GM13977 (cell line): ENCODE measurements at regions not wholly inside any gene's neighbourhood (a gene's known extent, or its start where the extent isn't known, plus 50 kb on each side); places are given as distances from the start of the nearest gene placed in this dataset.

Source experiments
- DNase-seq: peaks from one replicate; pipeline ENCODE4 v3.0.0; 2012; ENCODE audit warnings: low spot score
- in situ Hi-C: fragments of 300-500 bp; cut with MboI; formaldehyde crosslinking; loops from one replicate; pipeline ENCODE4 v1.12.0; 2022; ENCODE audit warnings: low sequenced_read_pairs, low pct_unique_long_range_greater_than_20kb, mixed read lengths, inconsistent platforms; ENCODE audit not compliant: unreplicated experiment
- TF ChIP-seq, protein P1 (sequence below): IDR thresholded peaks from 2 replicates; pipeline ENCODE4 v1.5.1; 2012; ENCODE audit warnings: mild to moderate bottlenecking, control low read depth; ENCODE audit not compliant: insufficient read depth; ENCODE audit errors: extremely low read depth, missing control alignments

GRCh38 chr13:103283451-103283820 lies 217.2 kb upstream of the SLC10A2 start:
- DNase-seq, result no peak
- in situ Hi-C loops, result no loop called here
- TF ChIP-seq, protein P1, sequence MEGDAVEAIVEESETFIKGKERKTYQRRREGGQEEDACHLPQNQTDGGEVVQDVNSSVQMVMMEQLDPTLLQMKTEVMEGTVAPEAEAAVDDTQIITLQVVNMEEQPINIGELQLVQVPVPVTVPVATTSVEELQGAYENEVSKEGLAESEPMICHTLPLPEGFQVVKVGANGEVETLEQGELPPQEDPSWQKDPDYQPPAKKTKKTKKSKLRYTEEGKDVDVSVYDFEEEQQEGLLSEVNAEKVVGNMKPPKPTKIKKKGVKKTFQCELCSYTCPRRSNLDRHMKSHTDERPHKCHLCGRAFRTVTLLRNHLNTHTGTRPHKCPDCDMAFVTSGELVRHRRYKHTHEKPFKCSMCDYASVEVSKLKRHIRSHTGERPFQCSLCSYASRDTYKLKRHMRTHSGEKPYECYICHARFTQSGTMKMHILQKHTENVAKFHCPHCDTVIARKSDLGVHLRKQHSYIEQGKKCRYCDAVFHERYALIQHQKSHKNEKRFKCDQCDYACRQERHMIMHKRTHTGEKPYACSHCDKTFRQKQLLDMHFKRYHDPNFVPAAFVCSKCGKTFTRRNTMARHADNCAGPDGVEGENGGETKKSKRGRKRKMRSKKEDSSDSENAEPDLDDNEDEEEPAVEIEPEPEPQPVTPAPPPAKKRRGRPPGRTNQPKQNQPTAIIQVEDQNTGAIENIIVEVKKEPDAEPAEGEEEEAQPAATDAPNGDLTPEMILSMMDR, result no peak

- in situ Hi-C loops, result no loop called here
- TF ChIP-seq, protein P1, result no peak
- DNase-seq, result no peak
Observed at GRCh38 chr13:103282571-103283450, 216.6 kb upstream of the SLC10A2 start.

DNA sequence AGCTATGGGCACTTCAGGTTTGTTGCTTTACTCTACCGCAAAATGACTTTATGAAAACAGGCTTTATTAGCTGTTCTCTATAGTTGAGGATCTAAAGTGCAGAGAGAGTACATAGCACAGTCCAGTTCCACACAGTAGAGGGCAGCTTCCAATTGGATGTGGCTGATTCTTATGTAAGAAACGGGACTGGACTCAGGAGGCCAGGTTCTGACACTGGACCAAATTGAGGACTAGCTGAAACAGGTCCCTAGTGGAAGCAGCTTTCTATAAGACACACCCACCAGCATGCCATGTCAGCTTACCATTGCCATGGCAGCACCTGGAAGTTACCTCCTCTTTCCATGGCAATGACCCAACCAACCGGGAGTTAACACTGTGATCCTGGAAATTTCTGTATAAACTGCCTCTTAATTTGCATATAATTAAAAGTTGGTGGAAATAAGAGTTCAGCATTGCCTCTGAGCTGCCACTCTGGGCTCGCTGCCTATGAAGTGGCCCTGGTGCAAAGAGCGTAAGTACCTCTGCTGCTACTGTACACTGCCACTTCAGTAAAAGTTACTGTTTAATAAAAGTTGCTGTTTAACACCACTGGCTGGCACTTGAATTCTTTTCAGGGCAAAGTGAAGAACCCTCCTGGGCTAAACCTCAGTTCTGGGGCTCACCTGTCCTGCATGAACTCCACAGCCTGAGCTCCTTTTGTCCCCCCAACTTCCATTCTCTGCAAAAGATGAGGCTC lies 211.9 kb upstream of the SLC10A2 start:
- no peak for DNase-seq
- in situ Hi-C loops, result no loop called here
- TF ChIP-seq, protein P1, result no peak

GRCh38 chr13:103276775-103277498 lies 210.7 kb upstream of the SLC10A2 start:
- peak; percentile 9 for DNase-seq
- TF ChIP-seq, protein P1, result no peak
- in situ Hi-C loops, result no loop called here

- DNase-seq, result no peak
- in situ Hi-C loops, result no loop called here
- TF ChIP-seq, protein P1, result no peak
Observed at GRCh38 chr13:103275722-103276121, 209.5 kb upstream of the SLC10A2 start.

GRCh38 chr13:103275081-103275480 lies 208.9 kb upstream of the SLC10A2 start:
- TF ChIP-seq, protein P1, result no peak

More at GRCh38 chr13:103275081-103275480, 208.9 kb upstream of the SLC10A2 start:
- in situ Hi-C loops, result no loop called here
- DNase-seq, result no peak
